ENCODE measurements at regions not wholly inside any gene's neighbourhood (a gene's known extent, or its start where the extent isn't known, plus 50 kb on each side); places are given as distances from the start of the nearest gene placed in this dataset.
"Not testable (repeated sequence)": the region's sequence is repeated elsewhere in the genome, so short reads cannot be mapped to it uniquely, and the experiment has no call there.

DNA sequence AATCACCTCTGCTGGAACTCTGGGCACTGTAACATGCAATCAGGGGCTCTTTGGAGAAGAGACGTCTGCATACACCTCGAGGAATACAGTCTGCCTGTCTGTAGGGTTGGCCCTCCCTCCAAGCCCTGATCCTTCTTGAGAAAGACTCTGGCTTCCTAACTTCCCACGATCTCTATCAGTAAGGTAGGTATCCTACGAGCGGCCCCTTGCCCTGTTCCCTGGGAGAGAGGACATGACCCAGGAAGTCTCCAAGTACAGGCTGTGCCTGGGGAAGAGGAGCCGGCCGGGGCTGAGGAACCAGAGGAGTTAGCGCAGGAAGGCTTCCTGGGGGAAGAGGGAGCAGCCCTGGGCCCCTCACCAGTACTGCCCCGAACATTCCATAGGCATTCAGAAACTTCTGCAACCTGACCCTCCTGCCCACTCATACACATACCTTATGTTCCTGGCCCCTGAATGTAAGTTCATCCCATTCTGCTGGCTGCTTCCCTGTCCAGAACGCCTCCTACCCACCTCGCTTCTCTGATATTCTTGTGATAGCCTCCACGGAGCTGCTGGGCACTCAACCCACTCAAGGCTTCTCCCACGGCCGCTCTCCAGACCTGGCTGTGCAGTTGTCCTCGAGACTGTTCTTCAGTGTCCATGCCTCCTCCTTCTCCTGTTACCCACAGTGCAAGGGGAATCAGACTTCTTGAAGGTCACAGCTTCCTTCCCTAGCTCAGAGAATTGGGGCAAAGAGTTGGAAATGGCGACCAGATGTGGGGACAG is 116.1 kb downstream of the CYP26B1 start:
- no peak for ATAC-seq

DNA sequence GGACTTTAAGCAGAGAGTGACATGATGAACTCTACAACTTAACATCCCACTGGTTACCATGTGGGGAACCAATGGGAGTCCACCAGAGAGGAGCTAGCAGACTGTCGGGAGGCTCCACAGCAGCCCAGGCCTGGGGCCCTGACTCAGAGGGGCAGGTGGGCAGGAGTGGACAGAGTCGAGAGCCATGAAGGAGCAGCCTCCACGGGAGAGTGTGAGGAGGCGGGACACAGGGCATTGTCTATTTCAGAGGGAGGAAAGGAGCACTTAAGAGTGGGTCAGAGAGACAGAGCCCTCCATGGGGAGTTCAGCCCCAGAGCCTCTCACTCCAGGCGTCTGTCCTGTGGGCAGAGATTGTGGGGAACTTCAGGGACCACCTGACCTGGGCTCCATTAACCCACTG is 118.7 kb downstream of the CYP26B1 start:
- ATAC-seq: no peak

DNA sequence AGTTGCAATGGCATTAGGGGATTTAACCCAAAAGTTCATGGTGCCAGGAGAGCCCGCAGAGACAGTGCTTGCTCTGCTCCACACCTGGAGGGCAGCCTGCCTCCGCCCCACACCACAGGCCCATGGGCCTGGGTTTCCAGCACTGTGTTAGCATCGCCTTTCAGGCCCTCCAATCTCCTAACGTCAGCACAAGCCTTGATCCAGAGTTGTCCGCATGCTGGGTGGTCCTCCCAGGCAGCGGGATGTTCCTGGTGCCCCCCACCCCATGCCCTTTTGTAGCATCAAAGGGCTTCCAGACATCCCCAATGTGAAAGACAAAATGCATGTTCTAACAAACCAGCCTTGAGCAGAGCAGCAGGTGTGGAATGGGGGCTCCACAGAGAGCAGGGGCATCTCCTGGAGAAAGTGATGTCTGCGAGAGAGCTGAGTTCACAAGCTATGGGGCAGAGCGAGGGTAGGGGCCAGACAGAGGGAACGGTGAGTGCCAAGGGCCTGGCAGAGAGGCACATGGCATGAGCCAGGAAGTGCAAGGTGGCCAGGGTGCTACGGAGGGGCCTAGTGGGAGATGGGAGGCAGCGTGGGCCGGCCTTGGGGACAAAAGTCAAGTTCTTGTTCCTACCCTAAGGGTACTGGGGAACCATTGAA is 119.2 kb downstream of the CYP26B1 start:
- no peak for ATAC-seq

DNA sequence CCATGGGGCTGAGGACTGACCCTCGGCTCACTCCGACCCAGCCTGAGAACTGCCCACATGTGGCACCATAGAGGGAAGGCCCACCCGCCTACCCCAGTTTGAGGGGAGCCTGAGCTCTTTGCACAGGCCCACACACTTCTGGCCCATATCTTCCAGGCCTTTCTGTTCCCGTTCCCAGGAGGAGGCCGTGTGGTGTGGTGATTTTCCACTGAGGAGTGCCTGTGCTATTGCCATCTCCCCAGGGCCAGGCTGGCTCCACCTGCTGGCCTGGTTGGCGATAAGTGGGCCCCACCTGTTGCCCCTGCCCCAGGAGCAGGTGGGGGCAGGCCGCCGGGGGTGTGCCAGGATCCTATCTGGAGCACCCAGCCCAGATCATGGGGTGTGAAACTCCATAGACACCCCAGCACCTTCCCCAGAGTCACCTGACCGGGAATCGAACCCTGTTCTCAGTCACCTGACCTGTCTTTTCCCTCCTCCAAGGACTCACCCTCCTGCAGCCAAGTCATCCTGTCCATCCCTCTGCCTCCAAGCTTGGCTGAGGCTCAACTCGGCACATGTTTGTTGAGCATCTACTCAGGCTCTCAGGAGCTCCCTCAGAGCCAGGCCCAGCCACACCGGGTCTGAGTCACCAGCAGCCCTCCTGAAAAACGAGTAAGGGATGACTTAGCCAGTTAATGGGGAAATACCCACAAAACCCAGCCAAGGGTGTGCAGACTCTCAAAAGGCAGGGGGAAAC is 120.1 kb downstream of the CYP26B1 start:
- ATAC-seq: no peak

DNA sequence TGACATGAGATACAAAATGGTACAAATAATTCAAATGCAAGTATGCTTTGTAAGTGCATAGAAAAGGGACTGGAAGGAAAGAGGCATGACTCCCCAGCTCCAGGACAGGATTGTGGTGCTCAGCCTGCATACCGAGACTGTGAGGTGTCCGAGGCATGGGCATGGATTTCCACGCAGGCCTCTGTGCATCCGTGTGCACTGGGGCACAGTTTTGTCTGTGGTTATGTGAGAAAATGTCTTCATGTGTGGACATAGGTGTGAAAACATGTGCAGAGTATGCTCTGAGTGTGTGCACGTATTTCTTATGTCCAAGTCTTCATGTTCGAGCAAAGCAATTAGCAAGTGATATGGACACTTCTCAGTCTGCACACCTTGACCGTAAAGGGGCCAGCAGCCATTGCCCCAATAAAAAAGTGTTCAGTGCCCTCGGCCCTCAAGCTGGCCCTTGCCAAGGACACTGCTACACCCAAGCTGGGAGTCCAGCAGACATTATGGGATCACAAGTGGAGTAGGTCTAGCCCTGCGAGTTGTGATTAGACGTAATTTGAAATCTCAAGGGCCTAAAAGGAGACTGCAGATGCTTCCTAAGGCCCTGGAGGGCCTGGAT is 120.7 kb downstream of the CYP26B1 start:
- no peak for ATAC-seq

DNA sequence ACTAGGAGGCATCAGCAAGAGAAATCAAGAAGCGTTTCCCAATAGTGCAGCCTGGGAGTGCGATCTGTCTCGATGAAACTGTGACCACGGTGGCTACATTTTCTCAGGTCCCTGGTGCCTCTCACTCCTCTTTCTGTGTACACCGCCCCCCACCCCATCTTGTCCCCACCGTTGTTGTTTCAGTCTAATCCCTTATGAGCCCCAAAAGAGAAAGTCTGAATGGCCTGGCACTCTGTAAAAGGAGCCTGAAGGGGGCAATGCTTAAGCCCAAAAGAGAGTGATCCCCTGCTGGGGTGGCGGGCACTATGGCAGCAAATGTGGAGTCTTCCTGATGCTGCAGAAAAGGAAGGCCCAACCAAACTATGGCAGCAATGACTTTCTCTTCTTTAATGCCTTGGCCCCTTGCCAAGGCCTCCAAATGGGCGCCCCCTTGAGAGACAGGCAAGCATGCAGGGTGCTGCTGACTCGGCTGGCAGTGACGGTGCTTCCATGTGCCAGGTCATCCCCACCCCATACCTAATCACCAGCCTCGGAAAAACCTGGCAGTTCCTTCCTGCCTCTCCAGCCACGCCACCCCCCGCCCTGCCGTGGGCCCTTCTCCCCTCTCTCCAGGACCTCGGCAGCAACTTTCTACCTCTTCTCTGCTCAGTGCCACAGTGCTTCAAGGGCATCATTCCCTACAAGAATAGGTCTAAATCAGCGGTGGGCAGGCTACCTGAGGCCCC is 123.0 kb downstream of the CYP26B1 start:
- ATAC-seq: no peak

DNA sequence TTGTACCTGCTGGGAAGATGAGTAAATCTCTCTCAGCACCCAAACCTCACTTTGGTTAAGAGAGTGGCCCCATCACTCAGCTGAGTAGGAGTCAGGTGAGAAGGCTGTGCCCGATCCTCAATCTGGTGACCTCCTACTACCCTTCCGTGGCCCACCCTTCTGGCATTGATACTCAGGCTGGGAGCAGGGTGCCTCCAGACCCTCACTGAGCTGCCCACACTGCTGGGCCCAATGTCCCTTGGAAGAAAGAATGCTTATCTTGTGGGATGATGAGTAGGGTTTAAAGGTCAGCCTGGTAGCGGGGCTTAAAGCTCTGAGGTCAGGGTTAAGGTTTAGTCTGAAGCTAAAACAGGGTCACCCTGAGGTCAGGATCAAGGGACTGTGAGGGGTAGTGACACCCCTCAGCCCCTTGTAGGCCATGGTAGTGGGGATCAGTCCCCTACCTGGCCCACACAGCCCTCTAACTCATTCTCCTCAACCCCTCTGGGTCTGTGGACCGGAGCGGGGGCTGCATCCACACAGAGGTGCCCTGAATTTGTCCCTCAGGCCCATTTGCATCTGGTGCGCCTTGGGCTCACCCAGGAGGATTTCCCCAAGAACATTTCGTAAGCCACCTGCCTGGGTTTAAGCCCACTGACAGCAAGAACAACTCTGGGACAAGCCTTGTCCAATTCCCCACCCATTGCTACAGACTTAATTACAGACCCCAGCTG is 123.8 kb downstream of the CYP26B1 start:
- no peak for ATAC-seq

DNA sequence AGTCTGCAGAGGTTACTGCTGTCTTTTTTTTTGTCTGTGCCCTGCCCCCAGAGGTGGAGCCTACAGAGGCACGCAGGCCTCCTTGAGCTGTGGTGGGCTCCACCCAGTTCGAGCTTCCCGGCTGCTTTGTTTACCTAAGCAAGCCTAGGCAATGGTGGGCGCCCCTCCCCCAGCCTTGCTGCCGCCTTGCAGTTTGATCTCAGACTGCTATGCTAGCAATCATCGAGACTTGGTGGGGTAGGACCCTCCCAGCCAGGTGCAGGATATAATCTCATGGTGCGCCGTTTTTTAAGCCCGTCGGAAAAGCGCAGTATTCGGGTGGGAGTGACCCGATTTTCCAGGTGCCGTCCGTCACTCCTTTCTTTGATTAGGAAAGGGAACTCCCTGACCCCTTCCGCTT is 126.3 kb downstream of the CYP26B1 start:
- not testable (repeated sequence) for ATAC-seq

DNA sequence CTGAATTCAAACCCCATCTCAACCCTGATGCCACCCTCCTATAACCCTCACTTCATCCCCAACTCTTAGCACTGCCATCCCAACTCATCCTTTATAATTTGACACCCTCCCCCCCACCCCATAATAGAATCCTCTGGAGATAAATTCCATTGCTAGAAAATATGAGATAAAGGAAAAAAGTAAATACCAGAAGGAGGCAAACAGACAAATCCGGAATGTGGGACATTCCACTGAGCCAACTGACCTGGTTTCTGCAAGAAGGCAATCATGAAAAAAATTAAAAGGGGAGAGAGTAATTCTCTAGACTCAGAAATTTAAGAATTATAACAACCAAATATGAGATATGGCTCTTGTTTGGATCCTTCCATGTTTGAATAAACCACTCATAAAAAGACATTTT is 132.4 kb downstream of the CYP26B1 start:
- no peak for ATAC-seq

DNA sequence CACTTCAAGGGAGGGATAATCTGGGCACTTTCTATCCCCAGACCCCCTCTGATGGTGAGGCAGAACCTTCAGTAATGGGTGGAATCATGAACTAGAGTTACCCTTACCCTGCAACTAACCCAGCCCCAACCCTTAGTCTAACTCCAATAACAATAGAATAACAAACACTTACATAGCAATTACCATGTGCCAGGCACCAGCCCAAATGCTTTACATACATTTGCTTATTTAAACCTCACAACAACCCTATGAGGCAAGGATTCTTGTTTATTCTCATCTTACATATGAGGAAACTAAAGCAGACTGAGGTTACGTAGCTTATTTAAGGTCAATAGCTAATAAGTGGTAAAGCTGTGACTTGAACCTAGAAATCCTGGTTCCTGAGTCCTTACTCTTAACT is 132.8 kb downstream of the CYP26B1 start:
- ATAC-seq: no peak

DNA sequence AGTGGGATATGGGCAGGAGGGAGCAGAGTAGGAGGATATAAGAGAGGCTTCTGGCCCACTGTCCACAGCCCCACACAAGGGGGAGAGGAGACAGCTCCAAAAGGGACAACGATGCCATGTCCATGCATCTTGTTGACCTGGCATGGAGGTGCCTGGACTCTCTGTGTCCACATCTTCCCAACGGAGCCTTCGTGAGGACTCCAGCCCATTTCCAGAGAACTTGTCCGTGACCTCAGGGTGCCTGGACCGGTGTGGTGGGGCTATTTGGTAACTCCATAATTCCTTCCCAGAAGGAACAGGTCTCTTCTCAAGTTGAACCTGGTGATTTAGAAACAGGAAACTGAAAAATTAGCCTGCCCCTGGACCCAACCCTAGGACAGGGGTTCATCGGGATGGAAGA is 133.9 kb downstream of the CYP26B1 start:
- no peak for ATAC-seq

DNA sequence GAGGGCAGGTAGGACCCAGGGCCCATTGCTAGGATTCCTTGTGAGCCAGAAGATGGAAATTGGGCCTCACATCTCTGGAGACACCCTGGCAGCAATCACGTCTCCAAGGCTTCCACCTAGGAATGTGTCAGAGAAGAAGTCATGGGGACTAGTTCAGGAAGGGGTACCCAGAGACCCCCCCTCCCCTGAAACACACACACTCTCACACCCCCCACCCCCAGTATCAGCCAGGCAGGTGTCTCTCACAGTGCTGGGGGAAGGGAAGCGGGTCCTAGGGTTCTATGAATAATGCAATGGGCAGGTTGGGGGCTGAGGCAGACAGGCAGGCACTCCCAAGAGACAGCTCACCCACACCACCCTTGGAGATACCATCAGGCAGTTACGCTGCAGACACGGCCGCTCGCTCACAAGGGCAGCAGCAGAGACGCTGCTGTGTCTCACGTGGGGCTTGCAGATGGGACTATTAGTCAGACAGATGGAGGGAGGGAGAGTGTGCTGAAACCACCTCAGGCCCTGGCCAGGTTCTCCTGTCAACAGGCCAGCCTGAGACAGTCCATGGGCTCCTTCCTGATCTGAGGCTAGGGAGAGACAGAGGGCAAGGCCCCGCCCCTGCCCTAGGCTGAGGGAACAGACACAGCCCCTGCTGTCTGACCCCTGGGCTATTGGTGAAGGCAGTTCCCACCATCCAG is 134.6 kb downstream of the CYP26B1 start:
- ATAC-seq: no peak

DNA sequence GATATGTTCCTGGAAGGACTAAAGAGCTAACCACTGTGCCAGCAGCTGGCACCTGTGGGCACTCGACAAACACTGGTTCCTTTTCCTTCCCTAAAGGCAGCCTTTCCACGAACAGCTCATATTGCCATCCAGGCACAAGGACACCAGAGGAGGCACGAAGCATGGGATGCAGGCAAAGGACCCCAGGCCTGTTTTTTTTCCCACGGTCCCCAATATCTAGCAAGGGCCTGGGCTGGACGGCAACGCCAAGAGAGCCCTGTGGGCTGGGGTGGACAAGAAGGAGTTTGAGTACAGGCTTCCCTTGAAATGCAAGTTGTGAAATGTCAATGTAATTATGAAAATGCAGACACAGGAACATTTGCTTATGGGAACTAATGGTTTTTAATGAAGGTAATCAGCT is 135.9 kb downstream of the CYP26B1 start:
- no peak for ATAC-seq

DNA sequence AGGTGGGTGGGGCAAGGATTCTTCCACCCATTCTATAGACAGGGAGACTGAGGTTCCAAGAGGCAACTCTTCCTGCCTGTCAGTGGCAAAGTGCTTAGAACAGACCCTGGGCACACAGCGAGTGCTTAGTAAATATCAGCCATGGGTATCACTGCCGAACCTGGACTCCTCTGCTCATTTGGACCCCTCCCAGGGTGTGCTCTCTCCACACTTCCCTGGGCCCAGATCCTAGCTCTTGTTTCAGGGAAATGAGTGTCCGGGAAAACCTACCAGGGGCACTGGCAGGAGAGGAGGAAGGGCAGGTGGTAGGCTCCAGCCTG is 136.3 kb downstream of the CYP26B1 start:
- ATAC-seq: no peak

DNA sequence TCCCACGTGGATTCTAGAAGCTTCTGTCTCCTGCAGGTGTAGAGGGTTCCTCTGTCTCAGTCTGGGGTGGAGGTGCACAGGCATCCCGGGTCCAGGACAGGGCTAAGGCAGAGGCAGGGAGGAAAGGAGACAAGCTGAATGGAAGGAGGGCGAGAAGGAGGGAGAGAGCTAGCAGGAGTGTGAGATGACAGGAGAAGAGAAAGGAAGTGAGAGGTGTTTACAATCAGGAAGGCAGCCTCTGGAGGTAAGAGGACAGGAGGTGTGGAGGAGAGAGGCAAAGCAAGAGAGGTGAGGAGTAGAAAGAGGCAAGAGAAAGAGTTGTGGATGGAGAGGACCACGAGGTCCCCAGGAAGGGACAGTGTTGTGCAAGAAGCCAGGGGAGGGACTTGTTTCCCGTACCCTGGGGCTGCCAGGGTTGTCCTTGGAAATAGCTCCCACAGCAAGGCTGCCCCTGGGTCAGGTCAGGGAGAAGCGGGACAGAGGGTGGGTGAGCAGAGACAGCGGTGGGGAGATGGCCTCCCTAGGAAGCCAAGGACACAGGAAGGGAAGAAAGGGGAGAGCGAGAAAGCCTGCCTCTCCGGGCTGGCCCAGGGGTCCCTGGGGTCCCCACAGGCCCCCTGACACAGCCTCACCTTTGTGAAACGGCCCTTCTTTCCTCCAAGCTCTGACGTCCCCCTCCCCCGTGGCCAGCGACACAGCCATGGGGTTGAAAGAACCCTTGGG is 136.9 kb downstream of the CYP26B1 start:
- ATAC-seq: no peak

DNA sequence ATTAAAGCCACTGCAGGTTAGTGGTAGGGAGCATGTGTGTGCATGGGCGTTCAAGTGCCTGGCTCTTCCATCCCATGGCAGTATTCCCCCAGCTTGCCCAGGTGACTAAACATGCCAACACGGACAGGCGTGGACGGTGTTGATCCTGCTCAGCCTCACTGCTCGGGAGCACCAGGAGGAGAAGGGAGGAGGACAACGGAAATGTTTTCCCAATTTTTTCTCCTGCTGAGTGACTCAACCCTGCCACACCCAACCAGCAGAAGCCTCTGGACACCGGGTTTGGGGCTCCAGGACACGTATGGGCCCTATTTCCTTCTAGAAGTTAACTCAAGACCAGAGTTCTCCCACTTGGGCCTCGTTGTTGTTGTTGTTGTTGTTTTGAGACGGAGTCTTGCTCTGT is 139.1 kb downstream of the CYP26B1 start:
- ATAC-seq: no peak

DNA sequence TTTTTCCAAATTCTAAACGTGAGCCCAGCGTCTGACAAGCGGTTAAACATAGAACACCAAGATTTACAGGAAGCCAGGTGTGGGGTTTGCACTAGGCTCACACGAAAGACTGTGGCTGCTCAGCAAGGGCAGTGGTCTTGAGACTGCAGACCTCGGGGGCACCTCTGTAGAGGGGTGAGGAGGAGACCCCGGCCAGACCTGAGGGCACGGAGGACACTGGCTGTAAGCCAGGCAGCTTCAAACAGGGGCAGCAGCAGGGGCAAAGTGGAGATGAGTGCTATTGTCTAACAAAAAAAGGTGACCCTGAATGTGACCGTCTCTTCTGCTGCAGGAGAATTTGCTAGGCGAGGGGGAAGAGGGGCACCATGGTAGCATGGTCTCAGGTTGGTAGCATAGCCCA is 140.3 kb downstream of the CYP26B1 start:
- no peak for ATAC-seq

DNA sequence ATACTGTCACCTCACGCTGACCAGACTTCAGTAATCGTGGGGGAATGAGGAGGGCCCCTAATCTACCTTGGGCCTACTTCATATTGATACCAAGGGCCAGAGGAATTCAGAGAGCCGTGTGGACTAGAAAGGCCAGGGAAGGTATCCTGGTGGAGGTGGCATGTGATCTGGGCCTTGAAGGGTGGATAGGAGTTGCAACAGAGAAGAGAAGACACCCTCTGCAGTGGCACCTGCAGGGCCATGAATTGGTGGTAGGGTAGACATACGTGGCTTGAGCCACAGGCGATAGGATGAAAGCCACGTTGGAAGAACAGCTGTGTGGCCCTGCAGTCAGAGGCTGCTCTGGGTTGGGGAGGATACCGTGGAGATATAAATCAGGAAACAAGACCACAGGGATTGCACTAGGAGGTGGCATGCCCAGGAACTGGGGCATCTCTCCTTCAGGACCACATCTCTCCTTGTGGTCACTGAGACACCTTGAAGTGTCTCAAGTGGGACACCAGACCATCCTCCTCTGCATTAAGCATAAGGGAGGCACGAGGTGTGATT is 141.4 kb downstream of the CYP26B1 start:
- ATAC-seq: no peak

DNA sequence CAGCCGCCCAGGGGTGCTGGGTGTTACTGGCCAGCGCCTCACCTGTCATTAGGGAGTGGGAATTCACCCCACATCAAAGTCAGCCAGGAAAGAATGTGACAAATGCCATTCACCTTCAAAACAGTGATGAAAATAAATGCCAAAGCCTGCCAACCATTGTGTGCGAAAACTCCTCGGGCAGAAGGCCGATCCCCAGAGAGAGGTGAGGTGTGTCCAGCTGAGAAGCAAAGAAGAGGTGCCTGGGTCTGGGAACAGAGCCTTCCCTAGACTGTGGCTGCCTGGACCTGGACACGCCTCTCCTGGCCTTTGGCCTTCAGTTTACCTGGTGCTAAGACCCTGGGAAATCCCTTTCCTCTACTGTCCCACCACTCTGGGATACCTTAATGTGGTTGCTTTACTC is 142.7 kb downstream of the CYP26B1 start:
- no peak for ATAC-seq

DNA sequence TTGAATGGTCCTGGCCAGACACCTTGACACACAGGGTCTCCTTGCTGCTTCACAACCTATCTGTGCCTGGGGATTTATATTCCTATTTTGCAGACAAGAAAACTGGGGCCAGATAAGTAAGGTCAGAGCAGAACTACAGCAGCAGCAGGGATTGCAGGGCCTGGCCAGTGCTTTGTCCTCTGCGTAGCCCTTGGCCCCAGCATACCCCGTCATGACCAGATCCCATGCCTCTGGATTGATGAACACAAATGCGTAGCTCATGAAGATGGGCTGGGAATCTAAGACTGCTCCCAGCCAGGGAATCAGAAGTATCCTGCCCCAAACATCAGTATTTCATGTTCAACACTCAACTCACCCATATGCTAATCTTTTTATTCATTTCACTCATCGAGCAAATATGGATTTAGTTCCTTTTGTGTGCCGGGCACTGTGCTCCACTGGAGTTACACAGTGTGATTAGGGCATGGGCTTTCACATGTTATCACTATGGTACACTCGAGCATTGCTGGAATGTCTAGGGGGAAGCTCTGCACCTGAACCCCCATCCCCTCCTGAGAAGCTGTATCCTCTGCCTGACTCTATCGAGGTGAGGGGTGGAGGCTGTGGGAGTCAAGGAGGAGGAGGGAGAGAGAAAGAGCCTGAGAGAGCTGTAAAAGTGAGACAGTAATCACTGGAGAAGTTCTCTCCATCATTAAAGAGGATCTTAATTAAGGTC is 143.3 kb downstream of the CYP26B1 start:
- ATAC-seq: no peak

All from activated CD4-positive, CD25-positive, alpha-beta regulatory T cell treated with anti-CD3 and anti-CD28 coated beads, Interleukin-2, amount 50 U/mL, for 24 hours (primary cell).